ENCODE measurements at regions not wholly inside any gene's neighbourhood (a gene's known extent, or its start where the extent isn't known, plus 50 kb on each side); places are given as distances from the start of the nearest gene placed in this dataset.
"Not testable (repeated sequence)": the region's sequence is repeated elsewhere in the genome, so short reads cannot be mapped to it uniquely, and the experiment has no call there.

GRCh38 chr1:119249283-119249682 lies 108.8 kb upstream of the WARS2 start:
- Histone ChIP-seq H3K4me3 (no peak overlapping the region), H3K27ac (no peak overlapping the region)

DNA sequence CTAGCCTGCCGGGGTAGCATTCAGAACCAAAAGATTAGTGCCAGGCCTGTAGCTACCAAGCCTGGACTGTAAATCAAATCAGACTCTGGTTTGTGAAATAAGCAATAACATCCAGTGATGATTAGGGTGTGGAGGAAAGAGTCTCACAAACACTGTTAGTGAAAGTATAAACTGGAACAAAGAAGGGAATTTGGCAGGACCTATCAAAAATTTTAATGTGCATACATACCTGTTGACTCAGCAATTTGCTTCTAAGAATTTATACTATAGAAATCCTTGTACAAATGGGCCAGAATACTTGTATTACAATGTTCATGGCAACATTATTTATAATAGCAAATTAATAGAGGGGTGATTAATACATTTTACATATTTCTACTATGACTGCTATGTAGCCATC lies 109.8 kb upstream of the WARS2 start:
- Histone ChIP-seq H3K4me3 (no peak overlapping the region), H3K27ac (no peak overlapping the region)

- Histone ChIP-seq H3K4me3 (no peak overlapping the region), H3K27ac (no peak overlapping the region)
Measured at GRCh38 chr1:119251751-119252150, 111.3 kb upstream of the WARS2 start.

GRCh38 chr1:119253366-119253765 lies 112.9 kb upstream of the WARS2 start:
- no peak overlapping the region for H3K4me3 ChIP-seq
- H3K27ac ChIP-seq: peak overlapping the region in 1 of 21 experiments; percentile 27

GRCh38 chr1:119254067-119254720 lies 113.7 kb upstream of the WARS2 start:
- H3K27ac ChIP-seq: peak overlapping the region in 5 of 21 experiments; percentile 20 to 47 (median 27)
- no peak overlapping the region for H3K4me3 ChIP-seq

GRCh38 chr1:119256089-119256488 lies 112.5 kb upstream of the HAO2 start:
- H3K4me3 ChIP-seq, H3K27ac ChIP-seq: not testable (repeated sequence)

GRCh38 chr1:119260506-119260905 lies 108.1 kb upstream of the HAO2 start:
- Histone ChIP-seq H3K4me3 (no peak overlapping the region), H3K27ac (no peak overlapping the region)

- H3K4me3 ChIP-seq: no peak overlapping the region
- no peak overlapping the region for H3K27ac ChIP-seq
Measured at GRCh38 chr1:119266386-119266785, 102.2 kb upstream of the HAO2 start.

- H3K4me3 ChIP-seq: no peak overlapping the region
- H3K27ac ChIP-seq: no peak overlapping the region
Measured at GRCh38 chr1:119266858-119267257, 101.7 kb upstream of the HAO2 start.

GRCh38 chr1:119267288-119267687 lies 101.3 kb upstream of the HAO2 start:
- not testable (repeated sequence) for H3K4me3 ChIP-seq, H3K27ac ChIP-seq

DNA sequence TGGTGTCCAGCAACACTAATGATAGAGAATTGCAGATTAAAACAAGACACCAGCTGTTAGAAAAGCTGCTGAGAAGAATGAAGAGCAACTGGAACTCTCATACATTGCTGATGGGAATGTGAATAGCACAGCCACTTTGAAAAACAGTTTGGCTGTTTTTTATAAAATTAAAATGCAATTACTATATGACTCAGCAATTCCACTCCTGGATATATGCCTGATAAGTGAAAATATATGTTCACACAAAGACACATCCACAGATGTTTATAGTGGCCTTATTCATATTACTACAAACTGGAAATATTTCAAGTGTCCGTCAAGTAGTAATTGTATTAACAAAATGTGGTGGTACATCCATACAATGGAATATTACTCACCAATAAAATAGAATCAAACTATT lies 99.7 kb upstream of the HAO2 start:
- H3K27ac ChIP-seq: no peak overlapping the region
- H3K4me3 ChIP-seq: no peak overlapping the region

DNA sequence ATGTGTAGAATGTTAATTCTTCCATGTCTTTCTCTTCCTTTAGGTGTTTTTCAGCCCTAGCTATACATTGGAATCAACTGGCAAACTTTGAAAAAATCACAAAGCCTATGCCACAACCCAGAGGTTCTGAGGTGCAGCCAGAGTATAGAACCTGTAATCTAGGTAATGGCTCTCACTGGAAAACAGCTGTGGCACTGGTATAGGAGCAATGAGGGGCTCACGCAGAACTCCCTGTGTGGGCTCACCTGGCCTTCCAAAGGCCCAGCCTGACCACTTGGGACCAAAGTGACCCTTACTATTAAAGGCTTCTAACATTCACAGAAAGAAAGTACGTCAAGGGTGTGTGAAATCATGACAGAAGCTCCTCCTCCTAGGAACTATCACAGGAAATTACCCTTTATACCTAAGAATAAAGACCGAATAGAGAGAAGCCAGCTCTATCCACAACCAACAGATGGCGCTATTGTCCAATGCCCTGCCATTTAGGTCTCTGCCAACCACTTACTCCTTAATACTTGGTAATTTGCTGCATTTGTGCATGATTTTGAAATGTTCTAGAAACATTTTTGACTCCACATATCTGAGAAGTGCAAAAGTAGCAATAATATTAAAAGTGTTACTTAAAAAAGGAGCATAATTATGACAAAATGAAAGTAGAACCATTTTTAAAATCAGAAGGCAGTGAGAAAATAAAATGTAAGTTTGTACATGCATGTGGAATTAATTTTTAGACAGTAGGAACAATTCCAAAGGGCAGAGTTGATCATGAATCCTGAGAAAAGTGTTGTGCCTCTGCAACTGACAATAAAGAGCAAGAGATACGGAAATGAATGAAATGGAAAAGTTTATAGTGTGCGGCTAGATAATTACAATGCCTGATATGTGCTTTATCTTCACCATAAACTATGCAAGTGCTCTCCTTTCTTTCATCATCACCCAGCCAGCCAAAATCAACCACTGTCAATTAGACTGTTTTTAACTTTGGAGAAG lies 93.1 kb upstream of the HAO2 start:
- Histone ChIP-seq H3K4me3 (no peak overlapping the region), H3K27ac (peak overlapping the region in 2 of 21 experiments; percentile 2 to 51)

DNA sequence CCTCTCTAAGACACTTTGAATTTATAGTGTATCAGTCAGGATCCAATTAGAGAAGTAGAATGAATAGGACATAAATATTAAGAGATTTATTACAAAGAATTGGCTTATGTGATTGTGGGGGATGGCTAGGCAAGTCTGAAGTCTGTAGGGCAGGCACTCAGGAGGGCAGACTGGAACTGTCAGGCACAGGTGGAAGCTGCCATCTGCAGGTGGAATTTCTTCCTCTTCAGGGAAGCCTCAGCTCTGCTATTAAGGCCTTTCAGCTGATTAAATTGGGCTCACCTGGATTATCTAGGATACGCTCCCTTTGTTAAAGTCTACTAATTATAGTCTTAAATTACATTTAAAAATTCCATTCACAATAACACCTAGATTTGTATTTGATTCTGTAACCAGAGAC lies 92.0 kb upstream of the HAO2 start:
- Histone ChIP-seq H3K27ac (no peak overlapping the region), H3K4me3 (no peak overlapping the region)

GRCh38 chr1:119279456-119280381 lies 88.9 kb upstream of the HAO2 start:
- peak overlapping the region in 9 of 21 experiments; percentile 5 to 73 (median 41) for H3K27ac ChIP-seq

DNA sequence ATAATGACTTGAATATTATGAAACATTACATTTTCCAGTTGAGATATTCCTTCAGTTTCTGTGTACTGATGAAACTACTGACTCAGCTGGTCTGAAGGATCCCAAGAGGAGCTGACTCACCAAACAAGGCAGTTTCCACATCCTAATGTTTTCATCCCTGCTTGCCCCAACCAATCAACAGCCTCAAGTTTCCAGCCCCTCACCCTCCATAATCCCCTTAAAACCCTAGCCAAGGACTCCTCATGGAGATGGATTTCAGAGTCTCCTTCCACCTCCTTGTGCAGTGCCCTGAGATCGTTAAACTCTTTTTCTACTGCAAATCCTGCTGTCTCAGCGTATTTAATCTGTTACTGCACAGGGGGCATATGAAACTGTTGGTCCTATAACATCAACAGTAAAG lies 83.1 kb upstream of the HAO2 start:
- Histone ChIP-seq H3K27ac (no peak overlapping the region), H3K4me3 (no peak overlapping the region)

More at GRCh38 chr1:119279456-119280381, 88.9 kb upstream of the HAO2 start:
- H3K4me3 ChIP-seq: no peak overlapping the region

DNA sequence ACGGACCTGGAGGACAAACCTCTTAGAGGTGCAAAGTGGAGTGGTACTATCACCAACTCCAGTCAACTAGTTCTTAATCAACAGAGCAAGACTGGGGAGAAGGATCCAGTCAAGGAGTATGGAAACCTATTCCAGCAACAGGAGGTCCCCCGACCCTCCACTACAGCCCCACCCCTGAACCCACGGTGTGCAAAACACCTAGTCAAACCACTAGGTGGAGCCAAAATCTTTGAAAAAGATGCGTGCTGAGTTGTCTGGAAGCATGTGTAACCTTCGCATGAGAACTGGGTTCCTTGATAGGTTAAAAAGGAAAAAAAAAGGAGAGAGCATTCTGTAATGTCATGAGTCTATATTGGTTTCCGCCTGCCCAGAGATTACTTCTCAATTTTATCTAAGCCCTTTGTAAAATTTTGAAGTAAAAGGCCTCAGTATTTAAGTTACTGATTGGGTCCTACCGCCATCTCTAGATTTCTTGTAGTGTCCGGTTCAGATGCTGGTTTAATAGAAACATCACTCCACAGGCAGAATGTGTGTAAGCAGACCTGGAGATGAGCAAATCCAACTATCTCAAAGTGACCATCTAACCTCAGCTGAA lies 81.9 kb upstream of the HAO2 start:
- Histone ChIP-seq H3K4me3 (no peak overlapping the region), H3K27ac (no peak overlapping the region)

DNA sequence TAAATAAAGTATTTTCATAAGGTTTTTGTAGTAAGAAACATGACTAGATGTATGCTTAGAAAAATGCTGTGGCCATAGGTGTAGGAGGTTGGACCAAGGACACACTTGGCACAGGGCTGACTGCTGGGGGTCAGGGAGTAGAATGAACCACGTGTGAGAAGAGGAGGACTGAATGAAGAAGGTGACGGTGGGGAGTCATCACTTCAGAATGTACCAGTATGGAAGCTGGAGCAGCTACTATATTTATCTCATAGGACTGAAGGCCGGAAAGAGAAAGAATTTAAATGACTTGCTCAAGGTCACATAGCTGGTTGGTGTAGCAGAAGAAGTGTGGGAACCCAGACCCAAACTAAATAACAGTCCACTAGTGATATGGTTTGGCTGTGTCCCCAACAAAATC lies 79.8 kb upstream of the HAO2 start:
- H3K27ac ChIP-seq: no peak overlapping the region
- no peak overlapping the region for H3K4me3 ChIP-seq

DNA sequence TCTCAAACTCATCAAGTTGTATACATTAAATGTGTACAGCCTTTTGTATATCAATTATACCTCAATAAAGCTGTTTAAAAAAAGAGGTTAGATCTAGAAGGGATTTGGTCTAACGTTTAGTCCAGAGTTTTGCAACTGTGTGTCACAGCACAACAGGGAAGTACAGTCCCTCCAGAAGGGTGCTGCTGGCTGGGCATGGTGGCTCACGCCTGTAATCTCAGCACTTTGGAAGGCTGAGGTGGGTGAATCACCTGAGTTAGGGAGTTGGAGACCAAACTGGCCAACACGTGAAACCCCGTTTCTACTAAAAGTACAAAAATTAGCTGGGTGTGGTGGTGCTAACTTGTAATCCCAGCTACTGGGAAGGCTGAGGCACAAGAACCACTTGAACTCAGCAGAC lies 78.3 kb upstream of the HAO2 start:
- H3K4me3 ChIP-seq: no peak overlapping the region
- H3K27ac ChIP-seq: no peak overlapping the region

- H3K27ac ChIP-seq: no peak overlapping the region
Measured at GRCh38 chr1:119291611-119292206, 76.9 kb upstream of the HAO2 start.

More at GRCh38 chr1:119291611-119292206, 76.9 kb upstream of the HAO2 start:
- H3K4me3 ChIP-seq: no peak overlapping the region

Data from skin epidermis (tissue), 12 donors.